GM12878 (cell line): ENCODE measurements at regions not wholly inside any gene's neighbourhood (a gene's known extent, or its start where the extent isn't known, plus 50 kb on each side); places are given as distances from the start of the nearest gene placed in this dataset.
"Not testable (repeated sequence)": the region's sequence is repeated elsewhere in the genome, so short reads cannot be mapped to it uniquely, and the experiment has no call there.

Experiments
- ATAC-seq: fragments of 200-7000 bp; cut with Tn5 transposase; 3 replicates; pipeline ENCODE4 v1.9.1; 2020; ENCODE audit warnings: mild to moderate bottlenecking, moderate library complexity
- BruUV-seq: library from RNA; stranded (reverse); fragments of 400-500 nt; replicated peaks from 2 replicates; lab custom pipeline; 2021; lab: Mats Ljungman, UMichigan
- CTCF ChIA-PET: fragments of 300-600 bp; sonication (Branson Sonifier 250); formaldehyde crosslinking; extraction: SDS; loops from one replicate; lab custom pipeline; 2021; ENCODE audit warnings: inconsistent platforms; lab: Yijun Ruan, JAX
- POLR2A ChIA-PET: fragments of 350-600 bp; formaldehyde crosslinking; extraction: SDS; loops from one replicate; lab custom pipeline; 2021; ENCODE audit warnings: inconsistent platforms; lab: Charles Lee
- RAD21 ChIA-PET: fragments of 300-600 bp; sonication (Branson Sonifier 250); formaldehyde crosslinking; loops from one replicate; lab custom pipeline; 2023; ENCODE audit warnings: antibody characterized with exemption; ENCODE audit not compliant: unreplicated experiment; lab: Charles Lee
- SMC1A ChIA-PET: fragments of 300-600 bp; sonication (Branson Sonifier 250); formaldehyde crosslinking; loops from one replicate; lab custom pipeline; 2023; ENCODE audit not compliant: unreplicated experiment, uncharacterized antibody; lab: Charles Lee
- DNase-seq: peaks from one replicate; pipeline ENCODE4 v3.0.0-alpha.2; 2011; ENCODE audit warnings: low read depth, low spot score
- FAIRE-seq: peaks from 3 replicates; lab custom pipeline; 2011; peaks lifted over from hg19 to GRCh38; lab: Jason Lieb, UNC
- H2AFZ ChIP-seq: 2 replicates; pipeline ENCODE4 v1.6.0; 2011; ENCODE audit warnings: low read depth, low read length, control low read depth; ENCODE audit not compliant: control insufficient read depth
- H3K27ac ChIP-seq: 2 replicates; pipeline ENCODE4 v1.5.1; 2011; ENCODE audit warnings: control low read depth; ENCODE audit not compliant: control insufficient read depth, insufficient read depth
- H3K27me3 ChIP-seq, 2 experiments: replicated peaks in 1 of 2; 2 replicates each; pipeline versions ENCODE4 v1.6.0 to v1.6.1; 2011; ENCODE audit warnings: low read length in 1 of 2; ENCODE audit not compliant: control insufficient read depth in 2 of 2, insufficient read depth in 2 of 2
- H3K36me3 ChIP-seq, 2 experiments: 2 replicates each; pipeline ENCODE4 v1.5.1; 2011; ENCODE audit warnings: low read length in 1 of 2; ENCODE audit not compliant: control insufficient read depth in 2 of 2, insufficient read depth in 2 of 2
- H3K4me1 ChIP-seq: 2 replicates; pipeline ENCODE4 v1.6.1; 2011; ENCODE audit warnings: mild to moderate bottlenecking, low read length, moderate library complexity, mixed read lengths; ENCODE audit not compliant: control insufficient read depth, insufficient read depth
- H3K4me2 ChIP-seq: 2 replicates; pipeline ENCODE4 v1.6.0; 2011; ENCODE audit warnings: control low read depth; ENCODE audit not compliant: control insufficient read depth, insufficient read depth
- H3K4me3 ChIP-seq: fragments of 200-600 bp; sonication (generic); 2 replicates; pipeline ENCODE4 v1.5.1; 2016
- H3K79me2 ChIP-seq: 2 replicates; pipeline ENCODE4 v1.6.0; 2011; ENCODE audit warnings: low read length; ENCODE audit not compliant: control insufficient read depth, insufficient read depth
- H3K9ac ChIP-seq: 2 replicates; pipeline ENCODE4 v1.8.0; 2011; ENCODE audit warnings: low read length, control low read depth, mixed read lengths; ENCODE audit not compliant: control insufficient read depth, insufficient read depth
- H3K9me3 ChIP-seq: replicated peaks from 3 replicates; pipeline ENCODE4 v1.5.1; 2011; ENCODE audit warnings: mild to moderate bottlenecking, low read length; ENCODE audit not compliant: control insufficient read depth, insufficient read depth
- H4K20me1 ChIP-seq: 2 replicates; pipeline ENCODE4 v1.6.0; 2011; ENCODE audit not compliant: control insufficient read depth, insufficient read depth
- CHD2 ChIP-seq: IDR thresholded peaks from 2 replicates; pipeline ENCODE4 v1.6.1; 2011; ENCODE audit warnings: low read depth, low read length, improper control_type of control experiment, borderline replicate concordance
- CHD4 ChIP-seq: fragments of 200-600 bp; sonication (generic); IDR thresholded peaks from 2 replicates; pipeline ENCODE4 v1.6.1; 2016; ENCODE audit warnings: mild to moderate bottlenecking
- CUX1 ChIP-seq: IDR thresholded peaks from 2 replicates; pipeline ENCODE4 v1.6.1; 2012; ENCODE audit warnings: improper control_type of control experiment, low read depth, low read length; ENCODE audit not compliant: insufficient replicate concordance
- GABPA ChIP-seq: IDR thresholded peaks from 2 replicates; pipeline ENCODE4 v1.6.1; 2014; ENCODE audit warnings: antibody characterized with exemption, low read depth, mild to moderate bottlenecking, inconsistent platforms
- MTA2 ChIP-seq: fragments of 450-650 bp; IDR thresholded peaks from 2 replicates; pipeline ENCODE4 v1.6.1; 2016; ENCODE audit warnings: low read depth, mild to moderate bottlenecking, moderate library complexity
- MYC ChIP-seq: IDR thresholded peaks from 2 replicates; pipeline ENCODE4 v1.6.1; 2011; ENCODE audit warnings: mild to moderate bottlenecking, low read length, moderate library complexity, inconsistent platforms; ENCODE audit not compliant: insufficient read depth, insufficient replicate concordance, insufficient read length, severe bottlenecking
- NKRF ChIP-seq: fragments of 450-650 bp; conservative IDR thresholded peaks from 2 replicates; pipeline ENCODE4 v1.6.1; 2017; ENCODE audit warnings: mild to moderate bottlenecking, moderate library complexity
- PAX8 ChIP-seq: fragments of 450-650 bp; IDR thresholded peaks from 2 replicates; pipeline ENCODE4 v1.6.1; 2017; ENCODE audit warnings: mild to moderate bottlenecking, moderate library complexity
- SMAD5 ChIP-seq: IDR thresholded peaks from 2 replicates; pipeline ENCODE4 v1.6.1; 2016; ENCODE audit warnings: antibody characterized with exemption, low read depth
- SREBF1 ChIP-seq: IDR thresholded peaks from 2 replicates; pipeline ENCODE4 v1.6.1; 2012; ENCODE audit warnings: mild to moderate bottlenecking, low read length
- WGBS: methylation state at CpG from one replicate; pipeline ENCODE4 v1.1.6; 2016; ENCODE audit warnings: low lambda C conversion rate; ENCODE audit not compliant: insufficient replicate concordance, insufficient coverage; ENCODE audit errors: missing lambda C conversion rate; 5-methylcytosine and 5-hydroxymethylcytosine counted together
- in situ Hi-C: fragments of 300-500 bp; cut with MboI; formaldehyde crosslinking; loops from 9 replicates; pipeline ENCODE4 v1.14.3; 2018; ENCODE audit warnings: mixed read lengths
- intact Hi-C: fragments of 100-400 bp; cut with micrococcal nuclease; formaldehyde crosslinking; loops from one replicate; pipeline ENCODE4 v1.14.2; 2022; ENCODE audit not compliant: unreplicated experiment

GRCh38 chr14:105666420-105666819 lies 140.0 kb downstream of the TMEM121 start:
- SMC1A ChIA-PET, result no interaction called here
- POLR2A ChIA-PET, result no interaction called here
- CTCF ChIA-PET, result no interaction called here
- H3K27ac ChIP-seq, result no peak overlapping the region
- no TSS peak for BruUV-seq
- intact Hi-C loops (no loop called here), in situ Hi-C loops (loop anchor here (25.0 kb wide), 2 partner anchors 346 to 471 kb away; no protein-coding TSS in a partner anchor)
- H3K4me1 ChIP-seq, result no peaks in the 10 kb centered on the region
- no peak overlapping the region for H3K9ac ChIP-seq
- RAD21 ChIA-PET, result no interaction called here
- TF ChIP-seq SMAD5, result no peak
- TF ChIP-seq MTA2, result no peak
- no peak for TF ChIP-seq GABPA
- no peak for TF ChIP-seq CUX1
- TF ChIP-seq NKRF, result no peak
- TF ChIP-seq CHD2, result no peak
- no peak for TF ChIP-seq CHD4
- TF ChIP-seq SREBF1, result no peak
- no peak for TF ChIP-seq PAX8
- TF ChIP-seq MYC, result no peak
- 31% methylated on average over 6 of the region's 6 CpGs for WGBS
- no peak overlapping the region for H3K4me2 ChIP-seq
- DNase-seq, result no peak
- no peak overlapping the region for H2AFZ ChIP-seq
- no peak overlapping the region for H3K4me3 ChIP-seq
- H3K9me3 ChIP-seq, result no peaks in the 10 kb centered on the region
- H3K79me2 ChIP-seq, result no peaks in the 10 kb centered on the region
- H4K20me1 ChIP-seq, result no peaks in the 10 kb centered on the region
- H3K36me3 ChIP-seq, result no peaks in the 10 kb centered on the region
- FAIRE-seq, result no peak
- no peak for ATAC-seq
- H3K27me3 ChIP-seq, result no peaks in the 10 kb centered on the region

- in situ Hi-C loops, result loop anchor here (25.0 kb wide), 2 partner anchors 345 to 470 kb away; no protein-coding TSS in a partner anchor
- H3K4me3 ChIP-seq, FAIRE-seq, H3K9me3 ChIP-seq, H4K20me1 ChIP-seq, H3K4me1 ChIP-seq, H3K27me3 ChIP-seq, SMC1A ChIA-PET, DNase-seq, H3K79me2 ChIP-seq, H3K36me3 ChIP-seq, CTCF ChIA-PET, ATAC-seq, BruUV-seq, POLR2A ChIA-PET, intact Hi-C loops, H3K4me2 ChIP-seq, H3K9ac ChIP-seq, RAD21 ChIA-PET, H3K27ac ChIP-seq, H2AFZ ChIP-seq: not testable (repeated sequence)
- 41% methylated on average over 25 of the region's 29 CpGs for WGBS
Measured at GRCh38 chr14:105666991-105667662, 140.7 kb downstream of the TMEM121 start.
